ENCODE measurements at regions not wholly inside any gene's neighbourhood (a gene's known extent, or its start where the extent isn't known, plus 50 kb on each side); places are given as distances from the start of the nearest gene placed in this dataset.

DNA sequence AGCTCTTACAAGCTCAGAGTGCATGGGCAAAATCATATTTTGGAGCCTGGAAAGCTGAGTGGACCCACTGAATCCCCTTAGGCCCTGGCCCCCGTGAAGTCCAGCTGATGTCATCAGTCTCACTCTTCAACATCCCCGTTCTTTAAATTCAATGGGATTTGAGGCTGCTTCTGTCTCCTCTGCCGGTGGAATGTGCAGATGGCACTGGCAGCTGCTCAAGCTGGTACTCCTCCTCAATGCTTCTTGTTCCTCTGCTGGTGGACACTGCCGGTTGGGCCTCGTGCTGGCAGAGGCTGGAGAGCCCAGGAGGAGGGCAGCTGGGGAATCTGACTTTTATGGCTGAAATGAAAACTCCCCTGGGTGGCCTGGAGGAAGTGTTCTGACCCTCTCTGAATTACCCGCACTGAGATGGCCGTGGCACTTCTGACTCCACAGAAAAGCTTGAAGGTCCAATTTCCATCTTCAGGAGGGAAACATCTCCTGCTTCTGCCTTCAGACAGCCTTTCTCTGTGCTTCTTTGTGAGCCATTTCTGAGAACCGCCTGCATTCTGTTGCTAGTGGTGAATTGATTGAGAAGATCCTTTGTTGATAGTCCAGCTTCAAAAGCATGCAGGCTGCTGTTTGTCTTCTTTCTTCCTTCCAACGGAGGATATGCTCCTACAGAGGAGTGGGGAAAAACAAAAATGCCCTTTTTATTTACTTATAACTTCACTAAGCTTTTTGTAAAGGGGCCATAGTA, 298.9 kb downstream of the TMEM38B start:
- no peak overlapping the region for H3K4me2 ChIP-seq
- H3K27ac ChIP-seq, result no peak overlapping the region
- H3K4me1 ChIP-seq (ENCODE audit: insufficient read depth), result no peaks in the 10 kb centered on the region
- TF ChIP-seq EZH2 (IDR thresholded peaks at IDR 0.05; ENCODE audit: borderline replicate concordance) (no peak), EZH2phosphoT487 (IDR thresholded peaks at IDR 0.05; ENCODE audit: low read depth, severe bottlenecking, unreplicated experiment) (no peak)
- TF ChIP-seq, protein P1, sequence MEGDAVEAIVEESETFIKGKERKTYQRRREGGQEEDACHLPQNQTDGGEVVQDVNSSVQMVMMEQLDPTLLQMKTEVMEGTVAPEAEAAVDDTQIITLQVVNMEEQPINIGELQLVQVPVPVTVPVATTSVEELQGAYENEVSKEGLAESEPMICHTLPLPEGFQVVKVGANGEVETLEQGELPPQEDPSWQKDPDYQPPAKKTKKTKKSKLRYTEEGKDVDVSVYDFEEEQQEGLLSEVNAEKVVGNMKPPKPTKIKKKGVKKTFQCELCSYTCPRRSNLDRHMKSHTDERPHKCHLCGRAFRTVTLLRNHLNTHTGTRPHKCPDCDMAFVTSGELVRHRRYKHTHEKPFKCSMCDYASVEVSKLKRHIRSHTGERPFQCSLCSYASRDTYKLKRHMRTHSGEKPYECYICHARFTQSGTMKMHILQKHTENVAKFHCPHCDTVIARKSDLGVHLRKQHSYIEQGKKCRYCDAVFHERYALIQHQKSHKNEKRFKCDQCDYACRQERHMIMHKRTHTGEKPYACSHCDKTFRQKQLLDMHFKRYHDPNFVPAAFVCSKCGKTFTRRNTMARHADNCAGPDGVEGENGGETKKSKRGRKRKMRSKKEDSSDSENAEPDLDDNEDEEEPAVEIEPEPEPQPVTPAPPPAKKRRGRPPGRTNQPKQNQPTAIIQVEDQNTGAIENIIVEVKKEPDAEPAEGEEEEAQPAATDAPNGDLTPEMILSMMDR (IDR thresholded peaks at IDR 0.05; ENCODE audit: poor library complexity), result no peak
- H3K79me2 ChIP-seq, result no peaks in the 10 kb centered on the region
- H3K4me3 ChIP-seq, result no peak overlapping the region
- H3K9me2 ChIP-seq (replicated peaks; ENCODE audit: insufficient read depth), result no peaks in the 10 kb centered on the region
- no peak for DNase-seq (ENCODE audit: low spot score)
- no peaks in the 10 kb centered on the region for H3K36me3 ChIP-seq (replicated peaks; ENCODE audit: insufficient read depth, low read depth)
- H3K27me3 ChIP-seq, result no peaks in the 10 kb centered on the region
- no peaks in the 10 kb centered on the region for H4K20me1 ChIP-seq (ENCODE audit: insufficient read depth, poor library complexity, severe bottlenecking)
- H3K9me3 ChIP-seq (ENCODE audit: low read depth), result no peaks in the 10 kb centered on the region
- WGBS (ENCODE audit: low lambda C conversion rate, missing lambda C conversion rate), result 67% methylated on average over 9 of the region's 9 CpGs
- H2AFZ ChIP-seq, result no peak overlapping the region

DNA sequence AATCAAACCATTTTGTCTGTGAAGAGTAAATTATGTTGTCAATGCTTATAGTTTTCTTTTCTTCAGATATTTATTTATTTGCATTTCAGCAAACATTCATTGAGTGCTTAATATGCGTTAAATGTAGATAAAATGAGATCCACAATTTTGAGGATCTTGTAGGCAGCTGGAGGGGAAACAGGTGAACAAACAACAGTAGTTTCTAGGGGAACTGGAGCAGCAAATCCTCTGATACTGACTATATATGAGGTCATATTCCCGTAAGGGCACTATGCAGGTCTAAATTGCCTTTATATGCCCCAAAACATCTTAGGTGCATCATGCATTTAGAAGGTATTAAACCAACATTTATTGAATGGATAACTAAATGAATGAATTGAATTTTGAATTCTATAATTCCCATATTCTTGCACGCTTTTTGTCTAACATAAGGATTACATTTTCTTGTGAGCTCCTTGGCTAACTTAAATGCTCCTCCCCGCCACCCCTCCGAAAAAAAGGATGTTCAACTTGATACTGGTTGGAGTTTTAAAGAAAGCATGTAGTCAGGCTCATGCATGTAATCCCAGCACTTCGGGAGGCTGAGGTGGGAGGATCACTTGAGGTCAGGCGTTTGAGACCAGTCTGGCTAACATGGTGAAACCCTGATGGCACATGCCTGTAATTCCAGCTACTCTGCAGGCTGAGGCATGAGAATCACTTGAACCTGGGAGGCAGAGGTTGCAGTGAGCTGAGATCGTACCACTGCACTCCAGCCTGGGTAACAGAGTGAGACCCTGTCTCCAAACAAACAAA, 299.8 kb downstream of the TMEM38B start:
- TF ChIP-seq EZH2phosphoT487 (IDR thresholded peaks at IDR 0.05; ENCODE audit: low read depth, severe bottlenecking, unreplicated experiment), result no peak
- no peak for TF ChIP-seq EZH2 (IDR thresholded peaks at IDR 0.05; ENCODE audit: borderline replicate concordance)
- TF ChIP-seq, protein P1 (IDR thresholded peaks at IDR 0.05; ENCODE audit: poor library complexity), result no peak
- Histone ChIP-seq H3K36me3 (replicated peaks; ENCODE audit: insufficient read depth, low read depth) (no peaks in the 10 kb centered on the region), H3K4me2 (no peak overlapping the region), H3K9me3 (ENCODE audit: low read depth) (no peaks in the 10 kb centered on the region), H3K27ac (no peak overlapping the region), H3K9me2 (replicated peaks; ENCODE audit: insufficient read depth) (no peaks in the 10 kb centered on the region), H3K4me1 (ENCODE audit: insufficient read depth) (no peaks in the 10 kb centered on the region), H3K79me2 (no peaks in the 10 kb centered on the region), H2AFZ (no peak overlapping the region), H4K20me1 (ENCODE audit: insufficient read depth, poor library complexity, severe bottlenecking) (no peaks in the 10 kb centered on the region), H3K4me3 (no peak overlapping the region), H3K27me3 (no peaks in the 10 kb centered on the region)
- WGBS (ENCODE audit: low lambda C conversion rate, missing lambda C conversion rate), result 93% methylated on average over 8 of the region's 8 CpGs
- no peak for DNase-seq (ENCODE audit: low spot score)

DNA sequence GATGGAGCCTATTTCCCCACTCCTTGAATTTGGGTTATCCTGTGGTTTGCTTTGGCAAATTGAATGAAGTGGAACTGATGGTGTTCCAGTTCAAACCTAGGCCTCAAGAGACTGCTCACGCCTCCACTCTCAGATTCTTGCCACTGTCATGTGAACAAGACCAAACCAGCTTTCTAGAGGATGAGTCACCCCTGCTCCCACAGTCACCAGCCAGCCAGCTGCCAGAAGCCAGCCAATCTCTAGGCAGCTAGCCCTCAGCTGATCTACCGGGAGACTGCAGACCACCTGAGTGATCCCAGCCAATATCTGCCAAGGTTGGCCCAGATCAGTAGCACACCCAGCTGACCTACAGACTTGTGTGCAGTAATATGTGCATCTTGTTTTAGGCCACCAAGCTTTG, 300.6 kb downstream of the TMEM38B start:
- TF ChIP-seq, protein P1 (IDR thresholded peaks at IDR 0.05; ENCODE audit: poor library complexity), result no peak
- TF ChIP-seq EZH2 (IDR thresholded peaks at IDR 0.05; ENCODE audit: borderline replicate concordance) (no peak), EZH2phosphoT487 (IDR thresholded peaks at IDR 0.05; ENCODE audit: low read depth, severe bottlenecking, unreplicated experiment) (no peak)
- H2AFZ ChIP-seq, result no peak overlapping the region
- H3K4me1 ChIP-seq (ENCODE audit: insufficient read depth), result no peaks in the 10 kb centered on the region
- H3K9me2 ChIP-seq (replicated peaks; ENCODE audit: insufficient read depth), result no peaks in the 10 kb centered on the region
- no peaks in the 10 kb centered on the region for H3K27me3 ChIP-seq
- WGBS (ENCODE audit: low lambda C conversion rate, missing lambda C conversion rate), result 94% methylated on average over 2 of the region's 2 CpGs
- no peak overlapping the region for H3K27ac ChIP-seq
- no peak overlapping the region for H3K4me2 ChIP-seq
- no peaks in the 10 kb centered on the region for H3K36me3 ChIP-seq (replicated peaks; ENCODE audit: insufficient read depth, low read depth)
- H3K4me3 ChIP-seq, result no peak overlapping the region
- no peaks in the 10 kb centered on the region for H4K20me1 ChIP-seq (ENCODE audit: insufficient read depth, poor library complexity, severe bottlenecking)
- H3K79me2 ChIP-seq, result no peaks in the 10 kb centered on the region
- no peaks in the 10 kb centered on the region for H3K9me3 ChIP-seq (ENCODE audit: low read depth)
- peak; percentile 26 for DNase-seq (ENCODE audit: low spot score)

Data from hepatocyte (in vitro differentiated cells).